A673 (cell line): ENCODE measurements at regions not wholly inside any gene's neighbourhood (a gene's known extent, or its start where the extent isn't known, plus 50 kb on each side); places are given as distances from the start of the nearest gene placed in this dataset.

ENCODE experiments used
- BruUV-seq: library from RNA; stranded (reverse); fragments of 400-500 nt; replicated peaks from 2 replicates; lab custom pipeline; 2021; lab: Mats Ljungman, UMichigan
- CTCF ChIA-PET: fragments of 300-600 bp; sonication (Branson Sonifier 250); formaldehyde crosslinking; loops from one replicate; lab custom pipeline; 2022; ENCODE audit warnings: antibody characterized with exemption; lab: Charles Lee
- POLR2A ChIA-PET: fragments of 300-600 bp; sonication (Branson Sonifier 250); formaldehyde crosslinking; loops from one replicate; lab custom pipeline; 2022; ENCODE audit warnings: antibody characterized with exemption; ENCODE audit not compliant: low non-redundant PET; lab: Charles Lee
- DNase-seq: peaks from one replicate; pipeline ENCODE4 v3.0.0-alpha.2; 2015; ENCODE audit warnings: low spot score
- H3K27ac ChIP-seq: fragments of 200-600 bp; sonication (generic); 2 replicates; pipeline ENCODE4 v1.5.1; 2016; ENCODE audit warnings: mixed run types, low read depth, mild to moderate bottlenecking, mixed read lengths, antibody characterized with exemption, low read length; ENCODE audit not compliant: poor library complexity, severe bottlenecking
- H3K27me3 ChIP-seq: fragments of 200-600 bp; sonication (generic); replicated peaks from 2 replicates; pipeline ENCODE4 v1.6.1; 2017; ENCODE audit warnings: mixed run types, low read depth, mild to moderate bottlenecking, mixed read lengths, antibody characterized with exemption, low read length; ENCODE audit not compliant: insufficient read depth, poor library complexity
- H3K36me3 ChIP-seq: fragments of 200-600 bp; sonication (generic); 2 replicates; pipeline ENCODE4 v1.6.1; 2016; ENCODE audit warnings: mixed run types, mild to moderate bottlenecking, mixed read lengths, antibody characterized with exemption, low read length; ENCODE audit not compliant: insufficient read depth, poor library complexity, severe bottlenecking
- H3K4me1 ChIP-seq: fragments of 200-600 bp; sonication (generic); 2 replicates; pipeline ENCODE4 v1.6.1; 2017; ENCODE audit warnings: mixed run types, mild to moderate bottlenecking, mixed read lengths, antibody characterized with exemption, low read length; ENCODE audit not compliant: insufficient read depth, poor library complexity, severe bottlenecking
- H3K4me3 ChIP-seq: fragments of 200-600 bp; sonication (generic); 2 replicates; pipeline ENCODE4 v1.5.1; 2016; ENCODE audit warnings: low read depth, mixed run types, mild to moderate bottlenecking, mixed read lengths, low read length; ENCODE audit not compliant: poor library complexity, severe bottlenecking
- H3K9me3 ChIP-seq: fragments of 200-600 bp; sonication (generic); 2 replicates; pipeline ENCODE4 v1.6.1; 2016; ENCODE audit warnings: mixed run types, low read depth, mild to moderate bottlenecking, mixed read lengths, antibody characterized with exemption, low read length; ENCODE audit not compliant: poor library complexity, severe bottlenecking
- CTCF ChIP-seq: fragments of 300-800, 200-600 bp; sonication (generic); conservative IDR thresholded peaks from 2 replicates; pipeline ENCODE4 v1.5.1; 2017; ENCODE audit warnings: low read depth, mild to moderate bottlenecking, antibody characterized with exemption, low read length, moderate library complexity, mixed read lengths
- EZH2 ChIP-seq: fragments of 200-600 bp; sonication (generic); IDR thresholded peaks from 2 replicates; pipeline ENCODE4 v1.6.1; 2017; ENCODE audit warnings: borderline replicate concordance, low read depth, mild to moderate bottlenecking, mixed read lengths, antibody characterized with exemption, low read length; ENCODE audit not compliant: poor library complexity, severe bottlenecking
- intact Hi-C: fragments of 100-400 bp; cut with micrococcal nuclease; formaldehyde crosslinking; loops from one replicate; pipeline ENCODE4 v1.10.0; 2022; ENCODE audit not compliant: unreplicated experiment

- no peak for DNase-seq
- no TSS peak for BruUV-seq
- intact Hi-C loops = no loop called here
- TF ChIP-seq EZH2 (no peak), CTCF (no peak)
- no peaks in the 10 kb centered on the region for H3K36me3 ChIP-seq
- POLR2A ChIA-PET = no interaction called here
- H3K4me1 ChIP-seq = no peaks in the 10 kb centered on the region
- H3K4me3 ChIP-seq = no peak overlapping the region
- H3K27ac ChIP-seq = no peak overlapping the region
- CTCF ChIA-PET = no interaction called here
- H3K9me3 ChIP-seq = no peaks in the 10 kb centered on the region
- H3K27me3 ChIP-seq = no peaks in the 10 kb centered on the region
These were observed 270.9 kb upstream of the PLXNA2 start for GRCh38 chr1:208515129-208515528.

- Histone ChIP-seq H3K4me3 (no peak overlapping the region), H3K4me1 (no peaks in the 10 kb centered on the region), H3K36me3 (no peaks in the 10 kb centered on the region), H3K27me3 (peaks cover 3% of the 10 kb centered on the region), H3K27ac (no peak overlapping the region), H3K9me3 (no peaks in the 10 kb centered on the region)
- intact Hi-C loops = no loop called here
- ChIA-PET POLR2A (no interaction called here), CTCF (no interaction called here)
- no TSS peak for BruUV-seq
- DNase-seq = no peak
- TF ChIP-seq EZH2 = no peak
- no peak for TF ChIP-seq CTCF
These were observed 272.6 kb upstream of the PLXNA2 start for GRCh38 chr1:208516780-208517179.

DNA sequence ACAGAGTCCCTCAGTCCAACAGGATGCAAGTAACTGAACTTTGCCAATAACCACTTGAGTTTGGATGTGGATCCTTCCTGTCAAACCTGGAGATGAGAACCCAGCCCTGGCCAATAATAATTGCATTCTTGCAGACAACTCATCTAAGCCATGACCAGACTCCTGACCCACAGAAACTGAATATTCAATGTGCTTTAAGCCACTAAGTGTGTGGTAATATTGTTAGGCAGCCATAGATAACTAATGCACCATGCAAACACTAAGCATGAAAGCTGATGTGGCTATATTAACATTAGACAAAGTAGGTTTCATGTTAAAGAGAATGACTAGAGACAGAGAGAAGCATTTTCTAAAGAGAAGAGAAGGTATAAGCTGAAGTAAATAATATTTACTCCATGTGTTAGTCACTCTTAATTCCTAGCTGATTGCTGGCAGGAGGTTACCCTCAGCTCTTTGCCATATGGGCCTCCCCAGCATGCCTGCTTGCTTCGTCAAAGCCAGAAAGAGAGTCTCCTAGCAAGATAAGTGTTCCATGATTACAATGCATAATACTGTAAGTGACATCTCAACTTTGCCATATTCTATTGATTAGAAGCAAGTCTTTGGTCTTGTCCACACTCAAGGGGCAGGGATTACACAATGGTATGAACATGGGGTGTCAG is 276.4 kb upstream of the PLXNA2 start:
- H3K36me3 ChIP-seq = no peaks in the 10 kb centered on the region
- ChIA-PET CTCF (no interaction called here), POLR2A (no interaction called here)
- H3K27me3 ChIP-seq = peaks cover 8% of the 10 kb centered on the region
- no peaks in the 10 kb centered on the region for H3K4me1 ChIP-seq
- no peak for TF ChIP-seq EZH2
- TF ChIP-seq CTCF = no peak
- no peak overlapping the region for H3K4me3 ChIP-seq
- no peak overlapping the region for H3K27ac ChIP-seq
- H3K9me3 ChIP-seq = no peaks in the 10 kb centered on the region
- no peak for DNase-seq
- intact Hi-C loops = no loop called here
- no TSS peak for BruUV-seq
